PC-9 (cell line): ENCODE measurements at regions not wholly inside any gene's neighbourhood (a gene's known extent, or its start where the extent isn't known, plus 50 kb on each side); places are given as distances from the start of the nearest gene placed in this dataset.
A peak's percentile ranks its signal among the peaks of the same experiment; 100 is the strongest.

ENCODE experiments used
- BruUV-seq: library from RNA; stranded (reverse); fragments of 400-500 nt; replicated peaks from 2 replicates; lab custom pipeline; 2021; lab: Mats Ljungman, UMichigan
- CTCF ChIA-PET: fragments of 300-600 bp; sonication (Branson Sonifier 250); formaldehyde crosslinking; loops from one replicate; lab custom pipeline; 2022; ENCODE audit warnings: antibody characterized with exemption; lab: Charles Lee
- POLR2A ChIA-PET: fragments of 300-600 bp; sonication (Branson Sonifier 250); formaldehyde crosslinking; loops from one replicate; lab custom pipeline; 2022; ENCODE audit warnings: antibody characterized with exemption; ENCODE audit not compliant: unreplicated experiment; lab: Charles Lee
- DNase-seq, 2 experiments: peaks; one replicate each; pipeline versions ENCODE4 v3.0.0 to v3.0.0-alpha.2; 2015 to 2022; ENCODE audit warnings: mixed read lengths in 1 of 2
- H2AFZ ChIP-seq: fragments of 200-600 bp; sonication (generic); 2 replicates; pipeline ENCODE4 v1.8.1; 2017; ENCODE audit warnings: antibody characterized with exemption
- H3F3A ChIP-seq: fragments of 200-600 bp; sonication (generic); 2 replicates; pipeline ENCODE4 v1.8.1; 2017; ENCODE audit warnings: antibody characterized with exemption, mild to moderate bottlenecking, low read depth; ENCODE audit not compliant: insufficient read depth
- H3K27ac ChIP-seq: fragments of 200-600 bp; sonication (generic); 2 replicates; pipeline ENCODE4 v1.6.1; 2016; ENCODE audit warnings: mixed run types
- H3K27me3 ChIP-seq: fragments of 200-600 bp; sonication (generic); 2 replicates; pipeline ENCODE4 v1.6.1; 2016; ENCODE audit warnings: low read depth, mixed run types; ENCODE audit not compliant: insufficient read depth
- H3K36me3 ChIP-seq: fragments of 200-600 bp; sonication (generic); 2 replicates; pipeline ENCODE4 v1.6.1; 2016; ENCODE audit warnings: low read depth, mixed run types
- H3K4me1 ChIP-seq: fragments of 200-600 bp; sonication (generic); replicated peaks from 2 replicates; pipeline ENCODE4 v1.6.1; 2016; ENCODE audit warnings: mixed run types; ENCODE audit not compliant: insufficient read depth
- H3K4me2 ChIP-seq: fragments of 200-600 bp; sonication (generic); 2 replicates; pipeline ENCODE4 v1.6.1; 2017; ENCODE audit warnings: mixed run types
- H3K4me3 ChIP-seq: fragments of 200-600 bp; sonication (generic); 2 replicates; pipeline ENCODE4 v1.6.1; 2016; ENCODE audit warnings: mixed run types
- H3K79me2 ChIP-seq: fragments of 200-600 bp; sonication (generic); 2 replicates; pipeline ENCODE4 v1.6.1; 2017; ENCODE audit warnings: low read depth, mixed run types
- H3K9me2 ChIP-seq: fragments of 200-600 bp; sonication (generic); 2 replicates; pipeline ENCODE4 v1.8.1; 2017; ENCODE audit warnings: mild to moderate bottlenecking; ENCODE audit not compliant: insufficient read depth
- H3K9me3 ChIP-seq: fragments of 200-600 bp; sonication (generic); 2 replicates; pipeline ENCODE4 v1.8.1; 2016; ENCODE audit warnings: low read depth; ENCODE audit not compliant: insufficient read depth
- H4K20me1 ChIP-seq: fragments of 200-600 bp; sonication (generic); 2 replicates; pipeline ENCODE4 v1.8.1; 2017; ENCODE audit not compliant: insufficient read depth
- CTCF ChIP-seq: fragments of 200-600 bp; sonication (generic); conservative IDR thresholded peaks from 2 replicates; pipeline ENCODE4 v1.6.1; 2017; ENCODE audit warnings: mixed run types, antibody characterized with exemption, mild to moderate bottlenecking, moderate library complexity
- EZH2 ChIP-seq: fragments of 200-600 bp; sonication (generic); IDR thresholded peaks from 2 replicates; pipeline ENCODE4 v1.8.0; 2017; ENCODE audit warnings: antibody characterized with exemption, low read depth
- intact Hi-C: fragments of 100-400 bp; cut with micrococcal nuclease; formaldehyde crosslinking; loops from one replicate; pipeline ENCODE4 v1.10.0; 2022; ENCODE audit not compliant: unreplicated experiment

GRCh38 chr13:44311011-44311780 lies 62.4 kb upstream of the SERP2 start:
- Histone ChIP-seq H3K36me3 (no peaks in the 10 kb centered on the region), H3K4me1 (peaks cover 88% of the 10 kb centered on the region), H3K27me3 (no peaks in the 10 kb centered on the region), H3K9me2 (no peaks in the 10 kb centered on the region), H4K20me1 (no peaks in the 10 kb centered on the region), H3K4me3 (no peak overlapping the region), H3K9me3 (no peaks in the 10 kb centered on the region), H3K79me2 (no peaks in the 10 kb centered on the region), H3K4me2 (peak overlapping the region; percentile 40), H3F3A (peaks cover 52% of the 10 kb centered on the region), H2AFZ (no peak overlapping the region), H3K27ac (peak overlapping the region; percentile 99)
- intact Hi-C loops = loop anchor here (5.0 kb wide), 1 partner anchor 169 kb away; no protein-coding TSS in a partner anchor
- ChIA-PET POLR2A (interaction anchor here (0.5 kb wide), 1 partner anchor 126 kb away, joined by 3 read pairs; no protein-coding TSS in a partner anchor), CTCF (no interaction called here)
- no TSS peak for BruUV-seq
- peak; percentile 43 to 76 for DNase-seq
- no peak for TF ChIP-seq EZH2

GRCh38 chr13:44312131-44312530 lies 61.5 kb upstream of the SERP2 start:
- Histone ChIP-seq H3K9me2 (no peaks in the 10 kb centered on the region), H3K9me3 (no peaks in the 10 kb centered on the region), H3K27me3 (no peaks in the 10 kb centered on the region), H3K79me2 (no peaks in the 10 kb centered on the region), H3K36me3 (no peaks in the 10 kb centered on the region), H2AFZ (no peak overlapping the region), H3K4me3 (no peak overlapping the region), H3K27ac (peak overlapping the region; percentile 99), H3F3A (peaks cover 45% of the 10 kb centered on the region), H4K20me1 (no peaks in the 10 kb centered on the region), H3K4me1 (peaks cover 79% of the 10 kb centered on the region), H3K4me2 (peak overlapping the region; percentile 65)
- ChIA-PET CTCF (no interaction called here), POLR2A (no interaction called here)
- no TSS peak for BruUV-seq
- intact Hi-C loops = loop anchor here (2.0 to 5.0 kb wide), 3 partner anchors 69 to 170 kb away; no protein-coding TSS in a partner anchor
- TF ChIP-seq CTCF (no peak), EZH2 (no peak)
- no peak for DNase-seq

GRCh38 chr13:44312834-44313551 lies 60.6 kb upstream of the SERP2 start:
- no peaks in the 10 kb centered on the region for H3K9me3 ChIP-seq
- H3K27ac ChIP-seq = peak overlapping the region; percentile 99
- H4K20me1 ChIP-seq = no peaks in the 10 kb centered on the region
- POLR2A ChIA-PET = interaction anchor here (0.5 kb wide), 1 partner anchor 617 kb away, joined by 3 read pairs; no protein-coding TSS in a partner anchor
- H3K4me1 ChIP-seq = peaks cover 70% of the 10 kb centered on the region
- TSS peak; percentile 39 for BruUV-seq
- H3K4me3 ChIP-seq = no peak overlapping the region
- TF ChIP-seq CTCF = no peak
- no peak for TF ChIP-seq EZH2
- peaks cover 45% of the 10 kb centered on the region for H3F3A ChIP-seq
- no peaks in the 10 kb centered on the region for H3K36me3 ChIP-seq
- no peak overlapping the region for H2AFZ ChIP-seq
- intact Hi-C loops = loop anchor here (1.0 to 5.0 kb wide), 4 partner anchors 51 to 171 kb away; no protein-coding TSS in a partner anchor
- peak; percentile 33 to 93 for DNase-seq
- H3K27me3 ChIP-seq = no peaks in the 10 kb centered on the region
- H3K9me2 ChIP-seq = no peaks in the 10 kb centered on the region
- no peaks in the 10 kb centered on the region for H3K79me2 ChIP-seq
- H3K4me2 ChIP-seq = peak overlapping the region; percentile 65
- CTCF ChIA-PET = no interaction called here
